PC-9 (cell line): ENCODE measurements at regions not wholly inside any gene's neighbourhood (a gene's known extent, or its start where the extent isn't known, plus 50 kb on each side); places are given as distances from the start of the nearest gene placed in this dataset.

ENCODE experiments used
- CTCF ChIP-seq: fragments of 200-600 bp; sonication (generic); conservative IDR thresholded peaks from 2 replicates; pipeline ENCODE4 v1.6.1; 2017; ENCODE audit warnings: mixed run types, antibody characterized with exemption, mild to moderate bottlenecking, moderate library complexity
- EZH2 ChIP-seq: fragments of 200-600 bp; sonication (generic); IDR thresholded peaks from 2 replicates; pipeline ENCODE4 v1.8.0; 2017; ENCODE audit warnings: antibody characterized with exemption, low read depth

- TF ChIP-seq CTCF, result no peak
- TF ChIP-seq EZH2, result no peak
Observed at GRCh38 chr22:47796128-47796908, 1033.9 kb downstream of the TBC1D22A start.
